ENCODE measurements at regions not wholly inside any gene's neighbourhood (a gene's known extent, or its start where the extent isn't known, plus 50 kb on each side); places are given as distances from the start of the nearest gene placed in this dataset.

GRCh38 chr2:82137441-82137840 is 1832.9 kb upstream of the LRRTM1 start:
- TF ChIP-seq CTCF (IDR thresholded peaks at IDR 0.05; ENCODE audit: borderline replicate concordance, extremely low read depth, low read length, poor library complexity, severe bottlenecking) (no peak), EZH2 (IDR thresholded peaks at IDR 0.05; ENCODE audit: borderline replicate concordance, low read depth, low read length, severe bottlenecking) (no peak)
